GM21723 (cell line): ENCODE measurements at regions not wholly inside any gene's neighbourhood (a gene's known extent, or its start where the extent isn't known, plus 50 kb on each side); places are given as distances from the start of the nearest gene placed in this dataset.
A peak's percentile ranks its signal among the peaks of the same experiment; 100 is the strongest.

ENCODE experiments used
- ATAC-seq: cut with Tn5 transposase; IDR thresholded peaks from one replicate; pipeline ENCODE4 v1.9.1; 2021; ENCODE audit warnings: mild to moderate bottlenecking, moderate library complexity; ENCODE audit not compliant: unreplicated experiment

GRCh38 chr12:125645724-125646123, 580.5 kb downstream of the AACS start:
- no peak for ATAC-seq

- ATAC-seq = no peak
Observed at GRCh38 chr12:125650587-125650986, 585.4 kb downstream of the AACS start.

GRCh38 chr12:125651625-125652024, 586.4 kb downstream of the AACS start:
- ATAC-seq = no peak

GRCh38 chr12:125652681-125653080, 587.4 kb downstream of the AACS start:
- no peak for ATAC-seq

GRCh38 chr12:125657681-125658080, 592.4 kb downstream of the AACS start:
- no peak for ATAC-seq

GRCh38 chr12:125674554-125675338, 609.5 kb downstream of the AACS start:
- ATAC-seq = no peak

- ATAC-seq = no peak
Observed at GRCh38 chr12:125676366-125676765, 611.1 kb downstream of the AACS start.

GRCh38 chr12:125677829-125678228, 612.6 kb downstream of the AACS start:
- ATAC-seq = no peak

GRCh38 chr12:125678589-125678993, 613.4 kb downstream of the AACS start:
- ATAC-seq = no peak

GRCh38 chr12:125683748-125684381, 618.6 kb downstream of the AACS start:
- ATAC-seq = peak; percentile 74

- no peak for ATAC-seq
Observed at GRCh38 chr12:125684968-125685790, 619.9 kb downstream of the AACS start.

- ATAC-seq = no peak
Observed at GRCh38 chr12:125685915-125686314, 620.7 kb downstream of the AACS start.

GRCh38 chr12:125687403-125687802, 622.2 kb downstream of the AACS start:
- ATAC-seq = no peak

- no peak for ATAC-seq
Observed at GRCh38 chr12:125687820-125688219, 622.6 kb downstream of the AACS start.

- ATAC-seq = no peak
Observed at GRCh38 chr12:125688223-125688622, 623.0 kb downstream of the AACS start.

GRCh38 chr12:125688881-125689280, 623.6 kb downstream of the AACS start:
- ATAC-seq = no peak

- ATAC-seq = no peak
Observed at GRCh38 chr12:125689576-125690410, 624.6 kb downstream of the AACS start.

GRCh38 chr12:125690841-125691240, 625.6 kb downstream of the AACS start:
- no peak for ATAC-seq

GRCh38 chr12:125696054-125696453, 630.8 kb downstream of the AACS start:
- no peak for ATAC-seq

- ATAC-seq = no peak
Observed at GRCh38 chr12:125704803-125705202, 639.6 kb downstream of the AACS start.

- no peak for ATAC-seq
Observed at GRCh38 chr12:125720961-125721360, 655.7 kb downstream of the AACS start.
